Endodermal cell (in vitro differentiated cells): ENCODE measurements at regions not wholly inside any gene's neighbourhood (a gene's known extent, or its start where the extent isn't known, plus 50 kb on each side); places are given as distances from the start of the nearest gene placed in this dataset.

Experiments used
- DNase-seq: peaks from one replicate; pipeline ENCODE4 v3.0.0-alpha.2; 2017
- H3K27ac ChIP-seq: 2 replicates; pipeline ENCODE4 v1.5.1; 2013; ENCODE audit warnings: mild to moderate bottlenecking, low read depth, low read length, moderate library complexity
- H3K27me3 ChIP-seq: 2 replicates; pipeline ENCODE4 v1.6.1; 2013; ENCODE audit warnings: mild to moderate bottlenecking, low read length, moderate library complexity; ENCODE audit not compliant: insufficient read depth, control insufficient read depth, poor library complexity, severe bottlenecking
- H3K36me3 ChIP-seq: 2 replicates; pipeline ENCODE4 v1.7.0; 2013; ENCODE audit warnings: mild to moderate bottlenecking, low read length, moderate library complexity; ENCODE audit not compliant: control insufficient read depth, insufficient read depth
- H3K4me1 ChIP-seq: one replicate; pipeline ENCODE4 v1.7.0; 2013; ENCODE audit warnings: low read length; ENCODE audit not compliant: control insufficient read depth, insufficient read depth
- H3K4me3 ChIP-seq: 2 replicates; pipeline ENCODE4 v1.5.1; 2013; ENCODE audit warnings: mild to moderate bottlenecking, low read length, moderate library complexity
- H3K9ac ChIP-seq: 2 replicates; pipeline ENCODE4 v1.6.1; 2013; ENCODE audit warnings: mild to moderate bottlenecking, low read length, moderate library complexity; ENCODE audit not compliant: poor library complexity, severe bottlenecking; ENCODE audit errors: extremely low read depth
- H3K9me3 ChIP-seq: 2 replicates; pipeline ENCODE4 v1.6.1; 2013; ENCODE audit warnings: mild to moderate bottlenecking, low read length, moderate library complexity; ENCODE audit not compliant: control insufficient read depth
- H3K27ac Mint-ChIP-seq: 2 replicates; pipeline ENCODE4 v1.8.0; 2020; ENCODE audit warnings: mixed read lengths
- H3K27me3 Mint-ChIP-seq: 2 replicates; pipeline ENCODE4 v1.8.0; 2021; ENCODE audit warnings: mild to moderate bottlenecking, mixed read lengths; ENCODE audit not compliant: insufficient read depth
- H3K36me3 Mint-ChIP-seq: 2 replicates; pipeline ENCODE4 v1.8.0; 2020; ENCODE audit warnings: low read depth, mixed read lengths
- H3K4me1 Mint-ChIP-seq: 2 replicates; pipeline ENCODE4 v1.8.0; 2020; ENCODE audit warnings: mixed read lengths
- H3K4me3 Mint-ChIP-seq: 2 replicates; pipeline ENCODE4 v1.8.0; 2020; ENCODE audit warnings: mild to moderate bottlenecking, moderate library complexity, mixed read lengths
- H3K9me3 Mint-ChIP-seq: 2 replicates; pipeline ENCODE4 v1.8.0; 2020; ENCODE audit warnings: mild to moderate bottlenecking, mixed read lengths
- WGBS, 2 experiments: methylation state at CpG; one replicate each; pipeline versions ENCODE4 v1.1.5 to v1.1.7; 2013; ENCODE audit warnings: missing lambda C conversion rate in 2 of 2, mixed read lengths in 1 of 2; ENCODE audit not compliant: insufficient coverage in 1 of 2, insufficient read length in 1 of 2; 5-methylcytosine and 5-hydroxymethylcytosine counted together
- TF ChIP-seq, protein P1 (sequence below): fragments of 200-600 bp; sonication (generic); conservative IDR thresholded peaks from 2 replicates; pipeline ENCODE4 v1.5.0; 2021; ENCODE audit warnings: antibody characterized with exemption, mild to moderate bottlenecking

GRCh38 chr6:126897758-126898157, 220.7 kb upstream of the RSPO3 start:
- 91% methylated on average over 4 of the region's 4 CpGs; no CpG with 5 or more reads in 1 of the 2 experiments for WGBS, 2 experiments
- no peak overlapping the region for H3K4me3 ChIP-seq
- no peaks in the 10 kb centered on the region for H3K27me3 ChIP-seq
- peaks cover 8% of the 10 kb centered on the region for H3K9me3 ChIP-seq
- Mint-ChIP-seq H3K27ac (no peak overlapping the region), H3K27me3 (no peaks in the 10 kb centered on the region), H3K4me1 (no peaks in the 10 kb centered on the region), H3K4me3 (no peak overlapping the region), H3K9me3 (peaks cover 8% of the 10 kb centered on the region), H3K36me3 (no peaks in the 10 kb centered on the region)
- no peaks in the 10 kb centered on the region for H3K36me3 ChIP-seq
- H3K27ac ChIP-seq = no peak overlapping the region
- TF ChIP-seq, protein P1, sequence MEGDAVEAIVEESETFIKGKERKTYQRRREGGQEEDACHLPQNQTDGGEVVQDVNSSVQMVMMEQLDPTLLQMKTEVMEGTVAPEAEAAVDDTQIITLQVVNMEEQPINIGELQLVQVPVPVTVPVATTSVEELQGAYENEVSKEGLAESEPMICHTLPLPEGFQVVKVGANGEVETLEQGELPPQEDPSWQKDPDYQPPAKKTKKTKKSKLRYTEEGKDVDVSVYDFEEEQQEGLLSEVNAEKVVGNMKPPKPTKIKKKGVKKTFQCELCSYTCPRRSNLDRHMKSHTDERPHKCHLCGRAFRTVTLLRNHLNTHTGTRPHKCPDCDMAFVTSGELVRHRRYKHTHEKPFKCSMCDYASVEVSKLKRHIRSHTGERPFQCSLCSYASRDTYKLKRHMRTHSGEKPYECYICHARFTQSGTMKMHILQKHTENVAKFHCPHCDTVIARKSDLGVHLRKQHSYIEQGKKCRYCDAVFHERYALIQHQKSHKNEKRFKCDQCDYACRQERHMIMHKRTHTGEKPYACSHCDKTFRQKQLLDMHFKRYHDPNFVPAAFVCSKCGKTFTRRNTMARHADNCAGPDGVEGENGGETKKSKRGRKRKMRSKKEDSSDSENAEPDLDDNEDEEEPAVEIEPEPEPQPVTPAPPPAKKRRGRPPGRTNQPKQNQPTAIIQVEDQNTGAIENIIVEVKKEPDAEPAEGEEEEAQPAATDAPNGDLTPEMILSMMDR = no peak
- no peaks in the 10 kb centered on the region for H3K4me1 ChIP-seq
- DNase-seq = no peak
- H3K9ac ChIP-seq = no peak overlapping the region

DNA sequence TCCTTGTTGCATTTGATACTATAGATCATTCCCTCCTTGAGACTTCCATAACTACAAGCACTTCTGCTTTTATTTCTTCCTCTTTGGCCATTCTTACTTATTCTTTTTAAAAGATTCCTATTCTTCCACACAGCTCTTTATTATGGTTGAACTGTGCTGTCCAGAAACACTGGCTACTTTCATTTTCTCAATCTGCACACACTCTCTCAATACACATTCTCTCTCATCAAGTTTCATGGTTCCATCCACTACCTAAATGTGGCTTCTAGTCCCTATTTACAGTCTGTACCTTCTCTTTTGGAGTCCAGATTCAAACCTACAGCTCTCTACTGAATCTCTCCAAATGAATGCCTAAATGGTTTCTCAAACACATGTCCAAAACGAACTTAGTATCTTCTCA, 214.3 kb upstream of the RSPO3 start:
- H3K4me3 ChIP-seq = no peak overlapping the region
- H3K9me3 Mint-ChIP-seq = no peaks in the 10 kb centered on the region
- WGBS, 2 experiments = 77 to 91% methylated on average over 1 of the region's 1 CpG

GRCh38 chr6:126905917-126906316, 212.6 kb upstream of the RSPO3 start:
- Mint-ChIP-seq H3K4me1 (peaks cover 6% of the 10 kb centered on the region), H3K36me3 (no peaks in the 10 kb centered on the region), H3K27ac (no peak overlapping the region), H3K9me3 (peaks cover 5% of the 10 kb centered on the region), H3K4me3 (no peak overlapping the region), H3K27me3 (no peaks in the 10 kb centered on the region)
- DNase-seq = no peak
- no peaks in the 10 kb centered on the region for H3K36me3 ChIP-seq
- TF ChIP-seq, protein P1 = no peak
- no peak overlapping the region for H3K4me3 ChIP-seq
- H3K27me3 ChIP-seq = no peaks in the 10 kb centered on the region
- peaks cover 9% of the 10 kb centered on the region for H3K9me3 ChIP-seq
- 84 to 90% methylated on average over 4 of the region's 4 CpGs for WGBS, 2 experiments
- no peak overlapping the region for H3K9ac ChIP-seq
- no peak overlapping the region for H3K27ac ChIP-seq
- H3K4me1 ChIP-seq = peaks cover 5% of the 10 kb centered on the region

More for the DNA sequence above, 214.3 kb upstream of the RSPO3 start:
- Histone ChIP-seq H3K9me3 (no peaks in the 10 kb centered on the region), H3K9ac (no peak overlapping the region), H3K4me1 (peaks cover 5% of the 10 kb centered on the region), H3K27ac (no peak overlapping the region), H3K36me3 (no peaks in the 10 kb centered on the region), H3K27me3 (no peaks in the 10 kb centered on the region)
- Mint-ChIP-seq H3K36me3 (no peaks in the 10 kb centered on the region), H3K4me1 (no peaks in the 10 kb centered on the region), H3K27me3 (no peaks in the 10 kb centered on the region), H3K27ac (no peak overlapping the region), H3K4me3 (no peak overlapping the region)
- DNase-seq = no peak
- TF ChIP-seq, protein P1 = no peak
